22Rv1 (cell line): ENCODE measurements at regions not wholly inside any gene's neighbourhood (a gene's known extent, or its start where the extent isn't known, plus 50 kb on each side); places are given as distances from the start of the nearest gene placed in this dataset.

Experiments
- CTCF ChIP-seq: fragments of 450-650 bp; IDR thresholded peaks from 2 replicates; pipeline ENCODE4 v1.5.1; 2017; ENCODE audit warnings: mild to moderate bottlenecking
- ZFX ChIP-seq: fragments of 450-650 bp; IDR thresholded peaks from 2 replicates; pipeline ENCODE4 v1.6.1; 2017; ENCODE audit warnings: antibody characterized with exemption, borderline replicate concordance

GRCh38 chr5:135246923-135247795 lies 151.9 kb downstream of the MACROH2A1 start:
- TF ChIP-seq CTCF, result no peak
- no peak for TF ChIP-seq ZFX
